AG08395 (cell line): ENCODE measurements at regions not wholly inside any gene's neighbourhood (a gene's known extent, or its start where the extent isn't known, plus 50 kb on each side); places are given as distances from the start of the nearest gene placed in this dataset.
A peak's percentile ranks its signal among the peaks of the same experiment; 100 is the strongest.
"Not testable (repeated sequence)": the region's sequence is repeated elsewhere in the genome, so short reads cannot be mapped to it uniquely, and the experiment has no call there.

Experiments
- DNase-seq: peaks from one replicate; pipeline ENCODE4 v3.0.0; 2012; ENCODE audit warnings: mixed read lengths, low spot score

DNA sequence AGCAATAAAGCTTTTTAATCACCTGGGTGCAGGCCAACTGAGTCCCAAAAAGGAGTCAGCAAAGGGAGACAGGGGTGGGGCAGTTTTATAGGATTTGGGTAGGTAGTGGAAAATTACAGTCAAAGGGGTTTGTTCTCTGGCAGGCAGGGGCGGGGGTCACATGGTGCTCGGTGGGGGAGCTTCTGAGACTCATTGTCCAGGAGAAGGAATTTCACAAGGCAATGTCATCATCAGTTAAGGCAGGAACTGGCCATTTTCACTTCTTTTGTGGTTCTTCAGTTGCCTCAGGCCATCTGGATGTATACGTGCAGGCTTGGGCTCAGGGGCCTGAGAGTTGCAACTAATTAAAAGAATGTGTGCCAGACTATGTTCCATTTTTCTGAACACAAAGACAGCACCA is 147.5 kb upstream of the SCN7A start:
- DNase-seq: not testable (repeated sequence)

DNA sequence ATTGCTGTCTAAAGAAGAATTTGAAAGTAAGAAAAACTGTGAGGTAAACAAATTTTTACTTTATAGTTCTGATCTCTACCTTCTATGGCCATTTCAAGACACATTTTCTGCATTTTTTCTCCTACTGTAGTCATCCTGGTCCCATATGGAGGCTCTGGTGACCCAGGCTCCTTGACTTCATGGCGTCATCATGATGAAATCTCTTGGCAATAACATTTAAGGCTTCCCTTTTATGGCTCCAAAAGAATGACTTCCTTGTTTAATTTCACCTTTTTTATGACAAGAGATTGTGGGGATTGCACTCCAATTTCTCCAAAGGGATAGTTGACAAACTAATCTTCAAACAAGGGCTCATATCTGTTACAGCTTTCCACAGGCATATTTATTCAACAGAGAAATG is 143.0 kb upstream of the SCN7A start:
- no peak for DNase-seq

DNA sequence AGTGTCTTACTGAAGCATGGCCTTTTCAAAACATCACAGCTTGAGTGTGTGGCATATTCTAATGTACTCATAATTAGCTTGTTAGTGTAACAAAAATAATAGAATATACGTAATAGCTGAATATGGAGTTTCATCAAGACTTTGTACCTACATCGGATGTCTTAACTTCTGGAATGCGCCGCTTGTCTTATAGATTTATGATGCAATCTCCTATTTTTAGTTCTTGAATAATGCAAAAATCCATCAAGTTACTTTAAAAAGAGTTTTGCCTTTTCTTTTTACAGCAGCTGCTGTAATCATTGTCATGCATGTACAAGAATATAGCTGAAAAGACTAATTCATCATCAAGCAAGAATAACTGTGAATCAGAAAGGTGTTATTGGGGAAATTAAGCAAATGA is 140.7 kb upstream of the SCN7A start:
- DNase-seq: no peak

DNA sequence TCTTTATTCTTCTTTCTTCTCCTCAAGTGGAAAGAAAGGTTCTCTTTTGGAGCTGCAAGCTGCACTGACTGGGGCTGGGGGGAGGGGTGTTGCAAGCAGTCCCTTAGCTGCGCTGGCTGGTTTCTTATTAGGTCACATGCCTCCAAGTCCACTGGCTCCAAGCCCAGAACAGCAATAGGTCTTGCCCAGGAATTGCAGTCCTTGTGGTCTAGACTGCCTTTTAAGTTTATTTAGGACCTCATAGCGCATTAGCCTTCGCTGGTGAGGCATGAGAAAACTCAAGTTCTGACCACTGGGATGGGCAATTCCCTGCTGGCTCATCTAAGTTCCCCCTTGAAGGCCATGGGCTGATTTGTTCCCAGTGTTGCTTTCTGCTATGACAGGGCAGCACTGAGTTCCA is 138.6 kb upstream of the SCN7A start:
- no peak for DNase-seq

GRCh38 chr2:166628478-166629136 is 134.6 kb upstream of the SCN7A start:
- no peak for DNase-seq

- DNase-seq: no peak
Measured at GRCh38 chr2:166627893-166628292, 133.8 kb upstream of the SCN7A start.

- DNase-seq: no peak
Measured at GRCh38 chr2:166625670-166626069, 131.6 kb upstream of the SCN7A start.

GRCh38 chr2:166614503-166614902 is 120.5 kb upstream of the SCN7A start:
- DNase-seq: no peak

DNA sequence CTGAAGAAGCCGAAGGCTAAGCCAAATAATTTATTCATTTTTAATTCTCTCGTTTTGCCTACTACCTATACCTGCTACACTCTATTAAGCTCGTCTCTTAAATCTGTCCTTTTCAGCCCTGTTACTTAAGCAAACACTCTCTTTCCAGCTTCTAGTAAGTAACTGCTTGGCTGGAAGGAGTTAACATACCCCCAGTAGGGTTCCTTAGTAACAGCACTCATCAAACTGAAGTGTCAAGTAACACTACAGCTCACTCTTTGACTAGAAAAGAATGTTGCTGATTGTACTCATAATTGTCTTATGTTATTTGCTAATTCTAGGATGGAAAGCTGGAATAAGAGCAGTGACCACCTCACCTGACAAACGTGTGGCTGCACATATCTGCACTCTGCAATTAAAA is 120.0 kb upstream of the SCN7A start:
- DNase-seq: no peak

DNA sequence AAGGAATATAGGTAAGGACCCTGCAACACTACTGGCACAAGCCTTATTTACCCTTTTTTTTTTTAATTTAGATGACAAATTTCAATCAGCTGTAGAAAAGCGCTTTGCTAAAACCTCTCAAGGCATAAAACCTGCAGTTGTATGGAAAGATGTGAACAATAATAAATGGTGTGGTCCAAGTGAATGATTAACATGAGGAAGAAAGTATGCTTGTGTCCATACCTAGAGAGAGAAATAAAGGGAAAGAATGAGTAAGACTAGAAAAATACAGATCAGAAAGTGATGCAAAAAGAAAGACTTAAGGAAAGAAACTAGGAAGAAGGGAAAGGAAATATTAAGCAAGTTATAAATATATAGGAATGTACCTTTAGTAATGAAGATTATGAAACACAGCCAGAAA is 119.2 kb upstream of the SCN7A start:
- DNase-seq: no peak

DNA sequence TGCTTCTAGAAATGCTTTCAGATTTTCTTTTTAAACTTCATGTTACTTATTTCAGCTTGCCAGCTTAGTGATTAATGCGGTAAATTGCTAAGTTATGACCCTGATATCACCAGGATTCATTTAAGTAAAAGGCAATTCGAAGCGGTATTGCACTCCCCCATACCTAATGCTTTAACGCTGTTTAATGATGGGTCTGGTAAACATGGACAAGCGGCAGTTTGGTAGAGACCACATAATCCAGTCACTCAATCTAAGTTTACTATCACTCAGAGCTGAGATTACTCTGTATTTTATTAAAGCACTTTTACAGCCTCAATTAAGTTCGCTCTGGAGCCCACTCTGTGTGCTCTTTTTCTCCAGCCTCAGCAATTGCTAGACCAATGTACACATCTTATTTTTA is 118.2 kb upstream of the SCN7A start:
- no peak for DNase-seq

- no peak for DNase-seq
Measured at GRCh38 chr2:166610913-166611305, 116.9 kb upstream of the SCN7A start.

DNA sequence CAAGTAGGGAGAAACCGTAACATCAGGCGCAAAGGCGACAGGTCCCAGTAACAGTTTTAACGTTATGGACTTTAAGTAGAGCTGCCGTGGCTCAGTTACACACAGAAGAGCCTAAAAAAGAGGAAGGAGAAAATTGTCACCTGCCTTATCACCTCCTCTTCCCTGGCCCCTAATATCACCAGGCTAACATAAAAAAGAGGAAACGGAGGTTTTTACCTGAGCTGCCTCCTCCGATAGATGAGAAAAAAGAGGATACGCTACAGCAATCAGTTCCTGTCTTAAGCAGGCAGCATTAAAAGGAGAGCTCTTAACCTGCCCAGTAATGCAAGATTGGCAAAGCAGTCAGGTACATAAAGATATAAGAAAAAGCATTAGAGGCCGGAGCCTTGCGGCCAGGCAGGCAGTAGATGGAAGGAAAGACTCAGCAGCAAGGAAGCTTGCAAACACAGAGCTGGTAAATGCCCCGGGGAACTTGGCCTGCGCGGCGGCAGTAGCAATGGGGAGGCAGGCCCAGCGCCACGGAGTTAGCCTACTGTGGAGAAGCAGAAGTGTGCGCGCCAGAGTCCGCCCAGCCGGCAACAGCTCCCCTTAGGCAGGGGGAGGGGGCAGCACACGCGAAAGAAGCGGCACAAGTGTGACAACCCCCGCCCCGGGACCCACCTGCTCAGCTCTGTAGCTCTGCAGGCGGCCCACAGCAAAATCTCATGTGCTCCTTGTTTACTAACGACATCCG is 116.3 kb upstream of the SCN7A start:
- no peak for DNase-seq

DNA sequence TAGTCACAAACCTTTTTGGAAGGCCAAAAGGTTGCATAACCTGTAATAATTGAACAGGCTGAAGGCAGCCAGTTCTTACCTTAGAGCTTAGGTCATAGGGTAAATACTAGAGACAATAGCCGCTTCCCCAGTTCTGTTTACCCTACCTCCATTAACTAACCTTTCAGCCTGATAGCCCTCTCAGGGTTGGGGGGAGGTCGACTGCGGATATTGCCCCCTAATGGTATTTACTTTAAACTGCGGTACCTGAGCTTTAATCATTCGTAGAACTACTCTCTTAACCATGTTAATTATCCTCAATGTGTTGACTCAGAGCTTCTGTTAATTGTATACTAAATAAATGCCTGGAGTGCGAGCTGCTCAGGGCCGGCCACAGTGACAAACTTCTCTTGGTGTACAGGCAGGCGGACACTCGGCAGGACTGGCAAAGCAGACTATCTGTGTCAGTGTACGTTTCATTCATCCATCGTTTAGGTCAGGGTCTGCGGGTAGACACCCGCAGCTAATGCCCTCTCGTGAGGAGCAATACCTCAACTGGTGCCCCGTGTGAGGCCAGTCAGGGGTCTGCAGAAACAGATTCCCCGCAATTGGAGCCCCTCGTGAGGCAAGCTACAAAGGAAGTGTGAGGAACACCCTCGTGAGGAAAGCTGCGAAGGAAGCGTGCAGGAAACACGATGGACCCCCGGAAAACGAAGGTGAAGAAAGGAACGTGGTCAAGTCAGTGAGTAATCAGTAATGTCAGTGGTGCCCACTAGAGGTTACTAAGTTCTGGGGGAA is 115.3 kb upstream of the SCN7A start:
- no peak for DNase-seq

DNA sequence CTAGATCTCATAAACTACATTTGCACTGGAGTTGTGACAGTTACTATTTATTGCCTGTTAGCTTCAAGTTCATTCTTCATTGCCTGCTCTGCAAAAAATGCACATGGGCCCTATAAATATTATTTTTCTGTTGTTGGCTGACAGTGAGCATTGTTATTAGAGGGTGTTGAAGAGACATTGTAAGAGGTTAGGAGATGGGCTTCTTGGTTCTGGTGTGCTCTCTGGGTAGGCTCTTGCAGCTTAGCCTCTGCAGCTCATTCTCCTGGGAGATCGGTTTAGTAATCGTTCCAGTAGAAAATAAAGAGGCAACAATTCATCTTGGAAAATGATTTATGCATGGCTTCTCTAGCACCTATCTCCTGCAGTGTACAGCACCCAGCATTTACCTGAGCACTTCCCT is 113.8 kb upstream of the SCN7A start:
- no peak for DNase-seq

DNA sequence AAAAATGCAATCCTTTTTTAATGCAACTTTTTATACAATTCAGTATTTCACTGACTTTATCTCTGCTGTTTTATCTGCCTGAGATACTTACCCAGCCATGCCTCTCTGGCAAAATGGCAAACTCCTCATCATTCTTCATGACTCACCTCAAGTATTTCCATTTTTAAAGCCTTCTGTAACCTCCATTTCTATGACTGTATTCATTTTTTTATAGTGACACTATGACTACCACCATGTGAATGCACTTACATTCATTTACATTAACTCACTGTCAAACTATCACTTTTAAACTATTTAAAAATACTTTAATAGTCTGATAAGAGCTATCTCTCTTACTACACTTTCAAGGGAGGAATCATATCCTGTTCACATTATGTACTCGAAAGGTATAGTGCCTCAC is 99.4 kb upstream of the SCN7A start:
- peak; percentile 9 for DNase-seq

DNA sequence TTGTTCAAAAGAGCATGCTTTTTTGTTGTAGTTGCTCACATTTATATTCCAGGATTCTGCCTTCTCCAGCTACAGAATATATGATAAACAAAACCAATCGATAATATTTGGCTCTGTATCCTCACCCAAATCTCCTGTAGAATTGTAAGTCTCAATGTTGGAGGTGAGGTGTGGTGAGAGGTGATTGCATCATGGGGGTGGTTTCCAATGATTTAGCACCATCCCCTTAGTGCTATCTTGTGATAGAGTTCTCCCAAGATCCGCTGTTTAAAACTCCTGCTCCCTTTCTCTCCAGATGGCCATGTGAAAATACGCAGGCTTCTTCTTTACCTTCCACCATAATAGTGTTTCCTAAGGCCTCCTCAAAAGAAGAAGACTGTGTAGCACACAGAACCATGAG is 98.7 kb upstream of the SCN7A start:
- DNase-seq: no peak

GRCh38 chr2:166591226-166591625 is 97.2 kb upstream of the SCN7A start:
- DNase-seq: no peak

DNA sequence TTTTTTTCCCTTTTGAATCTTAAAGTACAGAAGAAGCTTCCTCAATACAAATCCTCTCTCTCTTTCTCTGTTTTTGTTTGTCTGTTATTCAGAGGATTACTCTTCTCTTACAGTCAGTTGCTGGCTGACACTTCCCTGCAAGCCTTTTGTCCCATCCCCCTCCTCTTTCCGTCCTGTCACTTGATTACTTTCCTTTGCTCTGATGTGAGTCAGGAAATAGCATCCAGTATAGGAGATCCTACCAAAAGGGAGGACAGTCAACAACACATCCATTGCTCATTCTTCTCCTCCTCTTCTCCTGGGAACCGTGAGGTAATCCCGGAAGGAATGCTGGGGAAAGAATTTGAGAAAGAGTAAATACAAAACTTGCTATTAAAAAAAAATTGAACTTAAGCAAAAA is 79.3 kb upstream of the SCN7A start:
- DNase-seq: no peak

GRCh38 chr2:166572937-166573336 is 78.9 kb upstream of the SCN7A start:
- DNase-seq: no peak

DNA sequence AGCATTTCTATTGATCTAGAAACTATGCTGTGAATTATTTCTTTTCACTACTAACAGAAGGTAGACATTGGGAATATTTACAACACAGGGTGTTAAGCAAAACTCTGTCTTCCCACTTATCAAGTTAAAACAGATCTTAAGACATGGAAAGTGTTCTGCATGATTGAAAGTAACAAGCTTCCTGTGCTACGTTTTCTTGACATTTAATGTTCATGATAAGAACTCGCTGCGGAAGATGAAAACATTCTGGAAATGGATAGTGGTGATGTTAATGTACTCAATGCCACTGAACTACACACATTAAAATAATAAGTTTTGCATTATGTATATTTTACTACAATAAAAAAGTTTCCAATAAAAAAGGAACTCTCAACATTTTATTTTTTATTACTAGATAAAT is 74.4 kb upstream of the SCN7A start:
- no peak for DNase-seq

GRCh38 chr2:166565501-166565900 is 71.5 kb upstream of the SCN7A start:
- no peak for DNase-seq

- no peak for DNase-seq
Measured at GRCh38 chr2:166563894-166564293, 69.8 kb upstream of the SCN7A start.
